Hematopoietic multipotent progenitor cell treated with erythropoietin and hydrocortisone succinate and interleukin-3 and kit ligand, for 6 days (in vitro differentiated cells): ENCODE measurements at regions not wholly inside any gene's neighbourhood (a gene's known extent, or its start where the extent isn't known, plus 50 kb on each side); places are given as distances from the start of the nearest gene placed in this dataset.
"Not testable (repeated sequence)": the region's sequence is repeated elsewhere in the genome, so short reads cannot be mapped to it uniquely, and the experiment has no call there.

Experiments used
- DNase-seq: peaks from one replicate; pipeline ENCODE4 v3.0.0-alpha.2; 2015

- no peak for DNase-seq
Observed at GRCh38 chr20:53681352-53682212, 87.9 kb upstream of the ZNF217 start.

DNA sequence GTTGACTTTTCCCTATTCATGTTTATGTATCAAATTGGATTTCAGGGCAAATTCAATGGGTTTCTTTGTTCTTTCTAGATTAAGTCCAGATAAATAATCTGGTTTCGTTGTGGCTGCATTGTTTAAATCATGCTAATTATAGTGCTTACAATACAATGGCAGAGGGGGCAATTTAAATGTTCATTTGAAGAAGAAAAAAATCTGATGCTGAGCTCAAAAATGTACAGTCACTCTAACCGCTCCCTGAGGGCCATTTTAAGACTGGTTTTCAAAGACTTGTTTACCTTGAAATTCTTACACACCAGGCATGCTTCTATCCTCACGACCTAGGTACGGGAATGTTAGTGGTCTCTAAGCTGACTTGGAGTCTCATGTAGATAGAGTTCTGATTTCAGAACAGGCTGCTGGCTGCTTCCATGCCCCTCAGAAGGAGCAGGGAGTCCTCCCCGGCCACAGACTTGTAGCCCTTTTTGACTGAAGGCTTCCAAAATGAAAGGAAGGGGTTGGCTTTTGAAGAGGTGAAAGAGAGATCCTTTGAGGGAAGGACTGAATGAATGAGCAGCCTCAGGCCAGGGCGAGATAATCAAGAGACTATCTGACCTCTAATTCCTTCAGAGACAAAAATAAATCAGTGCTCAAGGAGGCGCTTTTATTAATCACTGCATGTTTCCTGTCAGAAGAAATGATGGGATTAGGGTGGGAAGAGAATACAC lies 86.1 kb upstream of the ZNF217 start:
- no peak for DNase-seq

- DNase-seq, result no peak
Observed at GRCh38 chr20:53678990-53679596, 85.5 kb upstream of the ZNF217 start.

DNA sequence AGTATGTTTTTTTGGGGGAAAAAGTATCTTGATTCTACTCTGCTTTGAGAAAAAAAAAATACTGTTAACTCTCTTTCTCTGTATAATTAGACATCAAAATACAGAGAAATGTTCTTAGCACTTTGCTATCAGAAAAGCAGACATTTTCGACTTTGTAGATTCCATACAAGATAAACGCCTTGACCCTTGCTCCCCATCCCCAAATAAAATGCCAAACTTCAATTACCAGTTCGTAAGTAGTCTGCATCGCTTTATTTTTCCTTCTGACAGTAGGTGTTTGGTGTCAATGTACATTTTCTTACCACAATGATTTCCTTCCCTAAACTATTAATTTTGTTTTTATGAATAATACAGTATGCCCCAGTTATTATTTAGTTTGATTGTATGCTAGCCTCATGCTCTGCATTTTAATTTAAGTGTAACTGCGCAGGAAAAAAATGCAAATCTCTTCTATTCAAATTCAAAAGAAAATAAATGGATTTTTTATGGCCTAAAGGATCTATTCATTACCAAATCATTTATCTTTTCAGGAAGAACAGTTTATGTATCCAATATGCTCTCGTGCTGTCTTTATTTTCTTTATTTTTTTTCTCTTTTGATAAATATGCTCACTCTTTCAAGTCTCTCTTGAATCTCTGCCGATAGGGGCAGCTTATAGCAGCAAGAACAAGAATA lies 84.8 kb upstream of the ZNF217 start:
- DNase-seq, result no peak

- DNase-seq, result peak; percentile 92
Observed at GRCh38 chr20:53677447-53678314, 84.0 kb upstream of the ZNF217 start.

- DNase-seq, result no peak
Observed at GRCh38 chr20:53676987-53677386, 83.3 kb upstream of the ZNF217 start.

DNA sequence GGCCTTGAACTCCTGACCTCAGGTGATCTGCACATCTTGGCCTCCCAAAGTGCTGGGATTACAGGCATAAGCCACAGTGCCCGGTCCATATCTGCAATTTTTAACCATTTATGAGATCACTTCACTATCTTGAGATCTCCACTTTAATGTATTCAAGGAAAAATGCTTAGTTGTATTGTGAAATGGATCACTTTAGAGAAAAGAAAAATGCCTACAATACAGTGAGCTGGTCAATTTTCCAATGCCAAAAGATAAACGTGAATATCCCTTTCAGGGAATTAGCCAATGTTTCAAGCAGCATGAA lies 82.8 kb upstream of the ZNF217 start:
- no peak for DNase-seq

GRCh38 chr20:53672484-53673129 lies 79.0 kb upstream of the ZNF217 start:
- no peak for DNase-seq

- no peak for DNase-seq
Observed at GRCh38 chr20:53671370-53671769, 77.7 kb upstream of the ZNF217 start.

- not testable (repeated sequence) for DNase-seq
Observed at GRCh38 chr20:53669517-53670313, 76.1 kb upstream of the ZNF217 start.

DNA sequence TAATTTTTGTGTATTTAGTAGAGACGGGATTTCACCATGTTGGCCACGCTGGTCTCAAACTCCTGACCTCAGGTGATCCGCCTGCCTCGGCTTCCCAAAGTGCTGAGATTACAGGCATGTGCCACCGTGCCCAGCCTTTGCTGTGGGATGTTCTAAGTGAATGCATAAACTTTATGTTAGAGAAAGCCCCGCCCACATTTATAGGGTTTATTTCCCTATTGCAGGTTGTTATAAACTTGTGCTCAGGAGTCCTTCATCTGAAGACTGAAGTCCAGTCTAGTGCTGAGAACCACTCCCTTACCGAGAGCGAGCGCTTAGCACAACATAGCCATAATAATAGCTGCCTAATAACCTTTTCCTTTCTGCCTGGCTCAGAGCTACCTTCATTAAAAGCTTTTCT lies 75.4 kb upstream of the ZNF217 start:
- no peak for DNase-seq

DNA sequence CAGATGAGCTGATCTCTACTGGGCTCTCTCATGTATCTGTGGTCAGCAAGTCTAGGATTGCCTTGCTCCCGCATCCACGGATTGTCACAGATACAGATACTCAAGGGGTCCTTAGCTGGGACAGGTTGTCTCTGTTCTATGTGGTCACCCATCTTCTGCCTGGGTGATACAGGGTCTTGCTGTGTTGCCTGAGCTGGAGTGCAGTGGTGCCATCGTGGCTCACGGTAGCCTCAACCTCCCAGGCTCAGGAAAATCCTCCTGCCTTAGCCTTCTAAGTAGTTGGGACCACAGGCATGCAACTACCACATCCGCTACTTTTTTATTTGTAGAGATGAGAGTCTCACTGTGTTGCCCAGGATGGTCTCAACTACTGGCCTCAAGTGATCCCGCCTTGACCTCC lies 72.5 kb upstream of the ZNF217 start:
- DNase-seq, result no peak

DNA sequence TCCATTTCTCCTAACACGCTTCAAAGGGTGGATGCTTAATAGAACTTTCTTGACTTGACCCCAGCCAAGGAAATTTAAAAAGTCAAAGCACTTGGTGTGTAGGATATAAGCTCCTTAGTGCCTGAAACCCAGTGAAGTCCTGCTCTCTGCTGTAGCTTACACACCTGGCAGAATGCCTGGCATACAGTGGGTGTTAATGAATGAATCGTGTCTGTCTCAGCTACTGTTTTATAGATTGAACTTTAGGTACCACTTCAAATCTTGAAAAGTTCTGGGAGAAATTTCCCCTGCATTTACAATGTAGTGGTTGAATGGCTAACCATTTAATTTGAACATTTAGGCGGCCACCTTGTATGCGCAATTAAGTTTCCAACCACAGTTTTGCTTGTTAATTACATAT lies 70.5 kb upstream of the ZNF217 start:
- no peak for DNase-seq

- not testable (repeated sequence) for DNase-seq
Observed at GRCh38 chr20:53663521-53663920, 69.9 kb upstream of the ZNF217 start.

DNA sequence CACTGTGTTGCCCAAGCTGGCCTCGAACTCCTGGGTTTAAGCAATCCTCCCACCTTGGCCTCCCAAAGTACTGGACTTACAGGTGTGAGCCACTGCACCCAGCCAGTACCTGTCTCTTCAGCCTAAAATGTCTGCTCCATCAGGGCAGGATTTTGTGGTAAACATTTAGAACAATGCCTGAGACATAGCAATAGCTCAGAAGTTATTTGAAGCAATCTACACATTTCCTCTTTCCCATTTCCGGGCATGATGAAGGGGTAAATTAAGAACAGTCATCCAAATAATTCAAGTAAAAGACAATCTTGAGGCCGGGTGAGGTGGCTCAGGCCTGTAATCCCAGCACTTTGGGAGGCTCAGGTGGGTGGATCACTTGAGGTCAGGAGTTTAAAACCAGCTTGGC lies 69.0 kb upstream of the ZNF217 start:
- DNase-seq, result no peak

DNA sequence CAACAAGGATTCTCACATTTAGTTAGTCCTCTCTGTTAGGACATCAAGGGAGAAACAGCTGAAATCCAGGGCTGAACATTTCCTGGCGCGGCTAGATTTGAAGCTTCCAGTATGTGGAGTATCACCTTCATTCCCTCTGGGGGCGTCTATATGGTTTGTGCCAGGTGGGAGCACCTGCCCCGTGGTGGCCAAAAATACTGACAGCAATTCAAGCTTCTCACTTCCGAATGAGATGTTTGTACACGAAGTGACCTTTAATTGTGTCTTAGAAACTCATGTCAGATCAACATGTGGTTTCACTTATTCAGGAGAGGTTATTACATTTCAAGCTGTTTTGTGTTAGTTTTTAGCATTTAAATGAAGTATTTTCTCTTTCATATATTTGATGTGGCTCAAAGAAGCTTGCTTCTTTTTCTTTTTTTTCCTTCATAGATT lies 67.3 kb upstream of the ZNF217 start:
- DNase-seq, result no peak

DNA sequence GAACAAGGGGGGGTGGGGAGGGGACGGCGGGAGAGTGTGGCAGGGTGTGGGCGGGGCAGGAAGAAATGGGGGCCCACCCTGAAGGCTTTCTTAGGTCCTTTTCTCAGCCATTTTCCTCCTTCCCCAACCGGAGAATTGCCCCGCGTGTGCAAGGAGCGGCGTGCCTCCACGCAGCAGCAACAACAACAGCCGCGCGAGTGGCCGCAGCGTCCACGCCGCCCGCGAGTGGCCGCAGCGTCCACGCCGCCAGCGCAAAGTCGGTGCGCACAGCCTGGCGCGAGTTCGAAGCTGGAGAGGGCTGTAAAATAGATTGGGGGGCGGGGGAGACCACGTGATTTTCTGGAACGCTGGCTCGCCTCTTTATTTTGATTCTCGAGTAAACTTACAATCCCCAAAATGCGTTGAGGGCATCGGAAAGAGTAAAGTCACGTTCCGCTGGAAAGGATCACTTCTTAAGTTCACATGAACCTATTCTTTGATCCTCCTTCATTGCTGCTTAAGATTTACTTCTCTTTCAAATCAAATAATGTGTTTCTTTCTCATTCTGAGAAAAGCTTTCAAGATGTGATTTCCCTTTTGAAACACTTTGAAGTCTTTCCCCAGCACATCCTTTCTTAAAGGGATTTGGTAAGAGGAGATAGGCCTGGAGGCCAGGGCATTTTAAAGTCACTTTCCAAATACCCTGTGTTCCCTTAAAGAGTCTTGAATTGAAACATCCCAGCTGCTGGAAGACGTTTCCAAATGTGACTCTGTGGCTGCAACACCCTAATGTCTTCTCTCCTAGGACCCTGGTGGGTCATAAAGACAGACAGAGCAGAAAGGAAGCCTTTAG lies 66.7 kb upstream of the ZNF217 start:
- DNase-seq, result peak; percentile 55

- DNase-seq, result no peak
Observed at GRCh38 chr20:53658973-53659372, 65.3 kb upstream of the ZNF217 start.

- DNase-seq, result no peak
Observed at GRCh38 chr20:53658322-53658721, 64.7 kb upstream of the ZNF217 start.

DNA sequence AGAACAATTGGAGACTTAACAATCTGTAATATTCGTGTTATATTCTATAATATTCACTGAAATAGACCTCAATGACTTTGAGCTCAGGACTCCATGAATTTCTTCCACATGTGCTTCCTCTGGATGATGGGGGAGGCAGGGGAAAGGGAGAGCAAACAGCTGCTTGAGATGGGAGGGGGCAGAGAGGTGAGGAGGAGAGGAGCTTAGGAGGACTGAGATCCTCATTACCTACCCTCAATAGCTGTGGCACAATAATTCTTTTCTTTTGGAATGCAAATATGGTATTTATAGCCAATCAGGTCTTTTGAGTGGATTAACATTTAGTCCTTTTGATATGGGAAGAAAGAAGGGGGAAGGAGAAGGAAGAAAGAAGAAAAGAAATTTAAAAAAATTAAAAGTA lies 64.1 kb upstream of the ZNF217 start:
- DNase-seq, result no peak
